Stomach (tissue), 8 donors: ENCODE measurements at regions not wholly inside any gene's neighbourhood (a gene's known extent, or its start where the extent isn't known, plus 50 kb on each side); places are given as distances from the start of the nearest gene placed in this dataset.
A peak's percentile ranks its signal among the peaks of the same experiment; 100 is the strongest.

Source experiments
- DNase-seq, 2 donors: peaks; one replicate each; pipeline versions ENCODE4 v3.0.0 to v3.0.0-alpha.2; 2013 to 2019
- H3K27ac ChIP-seq, 5 donors: fragments of 200-600 bp in 4 of 5; sonication (generic) in 4 of 5; one replicate each; pipeline ENCODE4 v1.5.1; 2013 to 2019; ENCODE audit warnings: mild to moderate bottlenecking in 1 of 5, moderate library complexity in 1 of 5
- H3K27me3 ChIP-seq, 3 donors: fragments of 200-600 bp; sonication (generic); one replicate each; pipeline ENCODE4 v1.5.1; 2017 to 2019; ENCODE audit warnings: mixed run types in 1 of 3
- H3K36me3 ChIP-seq, 4 donors: fragments of 200-600 bp; sonication (generic); 1 replicate in 3 of 4; 2 replicates in 1 of 4; pipeline ENCODE4 v1.5.1; 2016 to 2019
- H3K4me1 ChIP-seq, 4 donors: fragments of 200-600 bp; sonication (generic); one replicate each; pipeline ENCODE4 v1.5.1; 2016 to 2019
- H3K4me3 ChIP-seq, 4 donors: fragments of 200-600 bp; sonication (generic) in 3 of 4; one replicate each; pipeline ENCODE4 v1.5.1; 2016 to 2019; ENCODE audit warnings: mild to moderate bottlenecking in 1 of 4
- H3K9me3 ChIP-seq, 4 donors: fragments of 200-600 bp; sonication (generic); one replicate each; pipeline ENCODE4 v1.5.1; 2016 to 2019
- CTCF ChIP-seq, 7 experiments: fragments of 450-650 bp in 4 of 7; fragments of 200-600 bp in 3 of 7; sonication (generic) in 3 of 7; IDR thresholded peaks; one replicate each; pipeline ENCODE4 v1.5.1; 2016 to 2019; ENCODE audit warnings: antibody characterized with exemption in 7 of 7, control low read depth in 2 of 7, mild to moderate bottlenecking in 1 of 7
- EP300 ChIP-seq: sonication (generic); formaldehyde crosslinking; IDR thresholded peaks from one replicate; pipeline ENCODE4 v1.6.1; 2017; ENCODE audit warnings: antibody characterized with exemption
- POLR2A ChIP-seq, 4 donors: fragments of 450-650 bp; IDR thresholded peaks; one replicate each; pipeline ENCODE4 v1.6.1; 2016; ENCODE audit warnings: antibody characterized with exemption in 4 of 4, control low read depth in 2 of 4, mild to moderate bottlenecking in 1 of 4, moderate library complexity in 1 of 4
- POLR2AphosphoS5 ChIP-seq, 3 donors: sonication (generic); formaldehyde crosslinking; IDR thresholded peaks; one replicate each; pipeline ENCODE4 v1.6.1; 2016; ENCODE audit warnings: antibody characterized with exemption in 3 of 3
- WGBS, 5 donors: extraction: QIAGEN DNeasy Blood & Tissue Kit in 3 of 5; methylation state at CpG; one replicate each; pipeline versions ENCODE4 v1.1.5 to v1.1.7; 2013 to 2018; 5-methylcytosine and 5-hydroxymethylcytosine counted together
- intact Hi-C: fragments of 100-400 bp; cut with DNase I; formaldehyde crosslinking; loops from one replicate; pipeline ENCODE4 v1.15.1; 2023; ENCODE audit warnings: low total_unique reads
- donor health status: healthy with polysubstance abuse.
- donor health status: Bipolar disorder and iron deficiency.
- donor health status: healthy.

- intact Hi-C loops = no loop called here
- Histone ChIP-seq H3K4me1 (no peaks in the 10 kb centered on the region), H3K9me3 (no peaks in the 10 kb centered on the region), H3K27ac (no peak overlapping the region), H3K36me3 (no peaks in the 10 kb centered on the region), H3K27me3 (no peaks in the 10 kb centered on the region), H3K4me3 (no peak overlapping the region)
- TF ChIP-seq EP300 = no peak
- no peak for TF ChIP-seq CTCF (IDR thresholded peaks at IDR 0.05)
- TF ChIP-seq POLR2AphosphoS5 (IDR thresholded peaks at IDR 0.05) = no peak
- WGBS, 5 donors = 29 to 43% (median 39%) methylated on average over 8 of the region's 8 CpGs
- DNase-seq = peak in 1 of 2 donors; percentile 20
Observed at GRCh38 chr5:87169300-87169991, 98.2 kb upstream of the RASA1 start.

GRCh38 chr5:87170799-87171198, 96.9 kb upstream of the RASA1 start:
- intact Hi-C loops = no loop called here
- Histone ChIP-seq H3K36me3 (no peaks in the 10 kb centered on the region), H3K27ac (no peak overlapping the region), H3K27me3 (no peaks in the 10 kb centered on the region), H3K4me3 (no peak overlapping the region), H3K4me1 (no peaks in the 10 kb centered on the region), H3K9me3 (no peaks in the 10 kb centered on the region)
- 55 to 79% (median 75%) methylated on average over 3 of the region's 3 CpGs for WGBS, 5 donors
- no peak for TF ChIP-seq POLR2A (IDR thresholded peaks at IDR 0.05)
- no peak for TF ChIP-seq EP300
- TF ChIP-seq POLR2AphosphoS5 (IDR thresholded peaks at IDR 0.05) = no peak
- TF ChIP-seq CTCF (IDR thresholded peaks at IDR 0.05) = no peak
- no peak for DNase-seq

GRCh38 chr5:87182649-87183048, 85.0 kb upstream of the RASA1 start:
- no peak for DNase-seq
- intact Hi-C loops = no loop called here
- Histone ChIP-seq H3K4me3 (no peak overlapping the region), H3K27me3 (no peaks in the 10 kb centered on the region), H3K9me3 (no peaks in the 10 kb centered on the region), H3K27ac (no peak overlapping the region), H3K4me1 (no peaks in the 10 kb centered on the region), H3K36me3 (no peaks in the 10 kb centered on the region)
- WGBS, 5 donors = 36 to 57% (median 52%) methylated on average over 4 of the region's 4 CpGs
- no peak for TF ChIP-seq EP300
- TF ChIP-seq POLR2A (IDR thresholded peaks at IDR 0.05) = no peak

GRCh38 chr5:87183896-87184295, 83.8 kb upstream of the RASA1 start:
- TF ChIP-seq EP300 = no peak
- TF ChIP-seq POLR2AphosphoS5 (IDR thresholded peaks at IDR 0.05) = no peak
- no peak for TF ChIP-seq CTCF (IDR thresholded peaks at IDR 0.05)
- TF ChIP-seq POLR2A (IDR thresholded peaks at IDR 0.05) = no peak
- no peaks in the 10 kb centered on the region for H3K4me1 ChIP-seq
- intact Hi-C loops = no loop called here
- no peaks in the 10 kb centered on the region for H3K27me3 ChIP-seq
- no peaks in the 10 kb centered on the region for H3K9me3 ChIP-seq
- 76 to 87% (median 80%) methylated on average over 3 of the region's 3 CpGs for WGBS, 5 donors
- no peaks in the 10 kb centered on the region for H3K36me3 ChIP-seq
- no peak for DNase-seq
- no peak overlapping the region for H3K27ac ChIP-seq
- H3K4me3 ChIP-seq = no peak overlapping the region

GRCh38 chr5:87184605-87185004, 83.1 kb upstream of the RASA1 start:
- Histone ChIP-seq H3K9me3 (no peaks in the 10 kb centered on the region), H3K4me3 (no peak overlapping the region), H3K36me3 (no peaks in the 10 kb centered on the region), H3K4me1 (no peaks in the 10 kb centered on the region), H3K27ac (no peak overlapping the region), H3K27me3 (no peaks in the 10 kb centered on the region)
- WGBS, 5 donors = 84 to 87% (median 85%) methylated on average over 5 of the region's 5 CpGs
- TF ChIP-seq CTCF (IDR thresholded peaks at IDR 0.05) (no peak), POLR2AphosphoS5 (IDR thresholded peaks at IDR 0.05) (no peak), POLR2A (IDR thresholded peaks at IDR 0.05) (no peak), EP300 (no peak)
- intact Hi-C loops = no loop called here
- DNase-seq = no peak
